H9 (cell line): ENCODE measurements at regions not wholly inside any gene's neighbourhood (a gene's known extent, or its start where the extent isn't known, plus 50 kb on each side); places are given as distances from the start of the nearest gene placed in this dataset.

Experiments used
- DNase-seq: peaks from one replicate; pipeline ENCODE4 v3.0.0-alpha.2; 2017
- H2AFZ ChIP-seq: one replicate; pipeline ENCODE4 v1.6.1; 2013; ENCODE audit warnings: mild to moderate bottlenecking, low read length, control low read depth, moderate library complexity
- H2AK5ac ChIP-seq: 2 replicates; pipeline ENCODE4 v1.6.1; 2013; ENCODE audit warnings: low read length, control low read depth, mixed read lengths; ENCODE audit not compliant: insufficient read length
- H2BK120ac ChIP-seq: one replicate; pipeline ENCODE4 v1.6.1; 2013; ENCODE audit warnings: low read depth, mild to moderate bottlenecking, low read length, control low read depth, inconsistent platforms; ENCODE audit not compliant: poor library complexity, severe bottlenecking
- H2BK12ac ChIP-seq: 2 replicates; pipeline ENCODE4 v1.6.1; 2013; ENCODE audit warnings: low read length, control low read depth, mixed read lengths, low read depth; ENCODE audit not compliant: insufficient read length
- H2BK15ac ChIP-seq: 2 replicates; pipeline ENCODE4 v1.6.1; 2013; ENCODE audit warnings: low read depth, low read length, control low read depth
- H2BK20ac ChIP-seq: one replicate; pipeline ENCODE4 v1.6.1; 2013; ENCODE audit warnings: low read depth, mild to moderate bottlenecking, low read length, control low read depth, inconsistent platforms; ENCODE audit not compliant: poor library complexity, severe bottlenecking
- H2BK5ac ChIP-seq: 2 replicates; pipeline ENCODE4 v1.6.1; 2013; ENCODE audit warnings: low read length, control low read depth, mixed read lengths; ENCODE audit not compliant: insufficient read length
- H3K14ac ChIP-seq: 2 replicates; pipeline ENCODE4 v1.6.1; 2013; ENCODE audit warnings: low read length, control low read depth; ENCODE audit not compliant: insufficient read depth
- H3K18ac ChIP-seq: 2 replicates; pipeline ENCODE4 v1.6.1; 2013; ENCODE audit warnings: low read depth, mild to moderate bottlenecking, mixed read lengths, low read length, control low read depth; ENCODE audit not compliant: insufficient read length
- H3K23ac ChIP-seq: 2 replicates; pipeline ENCODE4 v1.6.1; 2013; ENCODE audit warnings: low read length, control low read depth, mixed read lengths, low read depth; ENCODE audit not compliant: insufficient read length
- H3K23me2 ChIP-seq: 2 replicates; pipeline ENCODE4 v1.6.1; 2013; ENCODE audit warnings: low read depth, mild to moderate bottlenecking, mixed read lengths, low read length, control low read depth; ENCODE audit not compliant: insufficient read length, poor library complexity, severe bottlenecking
- H3K27ac ChIP-seq: 2 replicates; pipeline ENCODE4 v1.5.1; 2013; ENCODE audit warnings: low read length, control low read depth, mixed read lengths, low read depth; ENCODE audit not compliant: insufficient read length
- H3K27me3 ChIP-seq: 2 replicates; pipeline ENCODE4 v1.6.1; 2013; ENCODE audit warnings: low read length, control low read depth, inconsistent platforms; ENCODE audit not compliant: insufficient read depth
- H3K4ac ChIP-seq: 2 replicates; pipeline ENCODE4 v1.6.1; 2013; ENCODE audit warnings: low read depth, mild to moderate bottlenecking, control low read depth, inconsistent platforms, low read length, moderate library complexity
- H3K4me1 ChIP-seq: 2 replicates; pipeline ENCODE4 v1.6.1; 2013; ENCODE audit warnings: low read length, control low read depth, inconsistent platforms; ENCODE audit not compliant: insufficient read depth
- H3K4me2 ChIP-seq: 2 replicates; pipeline ENCODE4 v1.6.1; 2013; ENCODE audit warnings: low read length, control low read depth, mixed read lengths; ENCODE audit not compliant: insufficient read length, insufficient read depth
- H3K56ac ChIP-seq: 2 replicates; pipeline ENCODE4 v1.6.1; 2013; ENCODE audit warnings: low read depth, mild to moderate bottlenecking, mixed read lengths, low read length, control low read depth; ENCODE audit not compliant: insufficient read length
- H3K79me1 ChIP-seq: 2 replicates; pipeline ENCODE4 v1.6.1; 2013; ENCODE audit warnings: low read depth, mild to moderate bottlenecking, moderate library complexity, low read length, control low read depth, inconsistent platforms; ENCODE audit not compliant: insufficient read depth, poor library complexity, severe bottlenecking
- H3K79me2 ChIP-seq: 2 replicates; pipeline ENCODE4 v1.6.1; 2013; ENCODE audit warnings: low read length, control low read depth, inconsistent platforms; ENCODE audit not compliant: insufficient read depth
- H3K9ac ChIP-seq: 2 replicates; pipeline ENCODE4 v1.6.1; 2013; ENCODE audit warnings: low read length, control low read depth, mixed read lengths; ENCODE audit not compliant: insufficient read length; ENCODE audit errors: extremely low read depth
- H3K9me3 ChIP-seq: one replicate; pipeline ENCODE4 v1.6.1; 2013; ENCODE audit warnings: low read depth, low read length, inconsistent platforms; ENCODE audit not compliant: control insufficient read depth
- H3T11ph ChIP-seq: one replicate; pipeline ENCODE4 v1.6.1; 2013; ENCODE audit warnings: mild to moderate bottlenecking, low read length, control low read depth, inconsistent platforms
- H4K20me1 ChIP-seq: one replicate; pipeline ENCODE4 v1.6.1; 2013; ENCODE audit not compliant: control insufficient read depth, insufficient read length, insufficient read depth
- H4K5ac ChIP-seq: 2 replicates; pipeline ENCODE4 v1.6.1; 2013; ENCODE audit warnings: low read depth, mild to moderate bottlenecking, mixed read lengths, low read length, control low read depth; ENCODE audit not compliant: insufficient read length
- H4K8ac ChIP-seq: replicated peaks from 2 replicates; pipeline ENCODE4 v1.6.1; 2013; ENCODE audit warnings: low read length, control low read depth, mixed read lengths, low read depth; ENCODE audit not compliant: insufficient read length
- H4K91ac ChIP-seq: 2 replicates; pipeline ENCODE4 v1.6.1; 2013; ENCODE audit warnings: low read depth, mild to moderate bottlenecking, moderate library complexity, mixed read lengths, low read length, control low read depth; ENCODE audit not compliant: insufficient read length
- H3K27ac Mint-ChIP-seq, 3 experiments: 2 replicates in 2 of 3; 3 replicates in 1 of 3; pipeline ENCODE4 v1.8.0; 2020 to 2021; ENCODE audit warnings: mixed read lengths in 3 of 3, mild to moderate bottlenecking in 1 of 3, moderate library complexity in 1 of 3
- H3K27me3 Mint-ChIP-seq: 2 replicates; pipeline ENCODE4 v1.8.0; 2021; ENCODE audit warnings: low read depth, mild to moderate bottlenecking, moderate library complexity, mixed read lengths
- H3K36me3 Mint-ChIP-seq, 3 experiments: 2 replicates in 2 of 3; 3 replicates in 1 of 3; pipeline ENCODE4 v1.8.0; 2020 to 2021; ENCODE audit warnings: low read depth in 3 of 3, mixed read lengths in 3 of 3; ENCODE audit not compliant: insufficient read depth in 1 of 3
- H3K4me1 Mint-ChIP-seq, 2 experiments: 2 replicates each; pipeline ENCODE4 v1.8.0; 2020; ENCODE audit warnings: mixed read lengths in 2 of 2
- H3K4me3 Mint-ChIP-seq, 2 experiments: 2 replicates in 1 of 2; 3 replicates in 1 of 2; pipeline ENCODE4 v1.8.0; 2020 to 2021; ENCODE audit warnings: mild to moderate bottlenecking in 2 of 2, mixed read lengths in 2 of 2, moderate library complexity in 1 of 2
- H3K9me3 Mint-ChIP-seq, 2 experiments: 2 replicates in 1 of 2; 3 replicates in 1 of 2; pipeline ENCODE4 v1.8.0; 2020; ENCODE audit warnings: mild to moderate bottlenecking in 2 of 2, mixed read lengths in 2 of 2, moderate library complexity in 1 of 2
- CTCF ChIP-seq: fragments of 200-600 bp; sonication (generic); conservative IDR thresholded peaks from 3 replicates; pipeline ENCODE4 v1.8.0; 2021; ENCODE audit warnings: antibody characterized with exemption, mild to moderate bottlenecking
- WGBS: extraction: QIAGEN DNeasy Blood & Tissue Kit; methylation state at CpG from one replicate; pipeline ENCODE4 v1.1.7; 2013; ENCODE audit warnings: missing lambda C conversion rate, low lambda C conversion rate, mixed read lengths; ENCODE audit not compliant: insufficient read length; ENCODE audit errors: extremely low coverage; 5-methylcytosine and 5-hydroxymethylcytosine counted together

DNA sequence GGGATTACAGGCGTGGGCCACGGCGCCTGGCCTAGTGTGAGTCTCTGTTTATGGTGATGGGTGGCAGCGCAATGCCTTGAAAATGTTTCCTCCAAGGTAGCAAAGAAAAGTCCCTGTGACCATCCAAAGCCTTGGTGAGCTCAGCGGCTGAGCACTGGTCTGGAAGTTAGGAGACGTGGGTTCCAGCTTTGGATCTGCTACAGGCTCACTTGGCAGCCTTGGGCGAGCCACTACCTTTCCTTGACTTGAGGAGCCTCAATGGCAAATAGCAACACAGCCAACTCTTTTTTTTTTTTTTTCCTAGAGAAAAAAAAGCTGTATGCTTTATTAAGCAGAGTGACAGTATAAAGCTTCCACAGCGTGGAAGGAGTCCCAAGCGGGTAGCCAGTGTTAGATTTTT lies 61.3 kb upstream of the RASD2 start:
- H3K27ac ChIP-seq = no peak overlapping the region
- H3K4me3 Mint-ChIP-seq = no peak overlapping the region
- H2BK15ac ChIP-seq = no peak overlapping the region
- TF ChIP-seq CTCF = no peak
- H3K23ac ChIP-seq = no peak overlapping the region
- H3K56ac ChIP-seq = no peak overlapping the region
- no peak overlapping the region for H3K18ac ChIP-seq
- H2AK5ac ChIP-seq = no peak overlapping the region
- H3K4ac ChIP-seq = no peak overlapping the region
- H4K91ac ChIP-seq = no peak overlapping the region
- no peak overlapping the region for H3K27ac Mint-ChIP-seq
- H2AFZ ChIP-seq = no peak overlapping the region
- H3K79me2 ChIP-seq = no peaks in the 10 kb centered on the region
- H4K20me1 ChIP-seq = no peaks in the 10 kb centered on the region
- WGBS = no CpG with 5 or more reads among the region's 9 CpGs
- H3K27me3 ChIP-seq = no peaks in the 10 kb centered on the region
- no peaks in the 10 kb centered on the region for H3K79me1 ChIP-seq
- no peak overlapping the region for H2BK12ac ChIP-seq
- H3K4me1 Mint-ChIP-seq = peaks cover 9 to 25% of the 10 kb centered on the region in 2 experiments
- H2BK5ac ChIP-seq = no peak overlapping the region
- H3K14ac ChIP-seq = no peak overlapping the region
- peak; percentile 20 for DNase-seq
- no peak overlapping the region for H4K5ac ChIP-seq
- H3T11ph ChIP-seq = no peak overlapping the region
- no peak overlapping the region for H3K9ac ChIP-seq
- peaks cover 21% of the 10 kb centered on the region for H3K27me3 Mint-ChIP-seq
- 0 out of 2 replicates have a peak, but pooled peaks cover 4% of the 10 kb centered on the region for H3K4me1 ChIP-seq
- H3K9me3 Mint-ChIP-seq = no peaks in the 10 kb centered on the region
- no peaks in the 10 kb centered on the region for H3K23me2 ChIP-seq
- H2BK120ac ChIP-seq = no peak overlapping the region
- H3K9me3 ChIP-seq = no peaks in the 10 kb centered on the region
- H2BK20ac ChIP-seq = no peak overlapping the region
- H4K8ac ChIP-seq = no peak overlapping the region
- H3K36me3 Mint-ChIP-seq = no peaks in the 10 kb centered on the region
- no peak overlapping the region for H3K4me2 ChIP-seq
